ENCODE measurements at regions not wholly inside any gene's neighbourhood (a gene's known extent, or its start where the extent isn't known, plus 50 kb on each side); places are given as distances from the start of the nearest gene placed in this dataset.
A peak's percentile ranks its signal among the peaks of the same experiment; 100 is the strongest.

DNA sequence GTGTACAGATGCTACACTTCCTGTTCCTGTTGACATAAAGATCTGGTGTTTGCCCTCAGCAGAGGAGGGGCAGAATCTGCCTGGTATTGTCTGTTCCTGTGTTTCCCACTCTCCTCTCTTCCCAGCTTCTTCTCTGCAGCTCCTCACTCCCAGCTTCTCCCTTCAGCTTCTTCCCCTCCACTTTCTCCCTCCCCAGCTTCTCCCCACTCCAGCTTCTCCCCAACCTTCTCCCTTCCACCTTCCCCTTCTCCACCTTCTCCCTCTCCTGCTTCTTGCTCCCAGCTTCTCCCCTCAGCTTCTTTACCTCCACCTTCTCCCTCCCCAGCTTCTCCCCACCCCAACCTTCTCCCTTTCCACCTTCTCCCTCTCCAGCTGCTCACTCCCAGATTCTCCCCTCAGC lies 148.9 kb upstream of the IRX2 start:
- Histone ChIP-seq H3K4me1 (ENCODE audit: insufficient read depth, low read length) (no peaks in the 10 kb centered on the region), H3K9me3 (ENCODE audit: low read length) (no peaks in the 10 kb centered on the region), H3K36me3 (ENCODE audit: insufficient read depth, low read length) (no peaks in the 10 kb centered on the region), H3K27ac (ENCODE audit: low read depth, low read length) (no peak overlapping the region), H3K4me3 (ENCODE audit: low read length) (no peak overlapping the region), H3K27me3 (ENCODE audit: insufficient read depth, low read length, poor library complexity, severe bottlenecking) (no peaks in the 10 kb centered on the region)
- H3K36me3 Mint-ChIP-seq, result no peaks in the 10 kb centered on the region
- ChIA-PET POLR2A (no interaction called here), CTCF (no interaction called here)
- no peak for DNase-seq
- H3K4me1 Mint-ChIP-seq, result peaks cover 0 to 1% (median 0%) of the 10 kb centered on the region in 3 donors
- no peaks in the 10 kb centered on the region for H3K27me3 Mint-ChIP-seq
- no peak overlapping the region for H3K4me3 Mint-ChIP-seq
- no peak overlapping the region for H3K27ac Mint-ChIP-seq
- H3K9me3 Mint-ChIP-seq, result peaks cover 0 to 9% (median 4%) of the 10 kb centered on the region in 5 donors

DNA sequence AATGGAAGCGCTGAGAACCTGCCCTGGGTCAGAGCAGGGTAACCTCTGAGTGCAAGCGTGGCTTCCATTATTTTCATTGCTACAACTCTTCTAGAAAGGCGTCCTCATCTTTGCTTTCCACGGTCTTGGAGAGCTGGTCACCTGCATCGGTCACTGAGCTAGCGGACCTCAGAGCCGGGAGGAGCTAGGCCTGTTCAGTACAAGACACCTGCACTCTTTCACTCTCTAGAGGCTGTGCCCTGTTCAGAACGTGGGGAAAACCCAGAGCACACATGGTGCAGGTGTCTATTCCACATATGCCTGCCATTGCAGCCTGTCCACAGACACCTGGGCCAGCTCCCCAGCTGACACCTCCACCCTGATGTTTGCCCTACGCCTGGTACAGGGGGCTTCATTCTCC lies 147.8 kb upstream of the IRX2 start:
- no peak overlapping the region for H3K4me3 ChIP-seq (ENCODE audit: low read length)
- H3K9me3 Mint-ChIP-seq, result peaks cover 1 to 11% (median 4%) of the 10 kb centered on the region in 5 donors
- ChIA-PET CTCF (no interaction called here), POLR2A (no interaction called here)
- no peaks in the 10 kb centered on the region for H3K27me3 Mint-ChIP-seq
- no peaks in the 10 kb centered on the region for H3K4me1 ChIP-seq (ENCODE audit: insufficient read depth, low read length)
- H3K27ac Mint-ChIP-seq, result no peak overlapping the region
- no peaks in the 10 kb centered on the region for H3K36me3 Mint-ChIP-seq
- no peak overlapping the region for H3K4me3 Mint-ChIP-seq
- H3K4me1 Mint-ChIP-seq, result peaks cover 0 to 1% (median 0%) of the 10 kb centered on the region in 3 donors
- H3K36me3 ChIP-seq (ENCODE audit: insufficient read depth, low read length), result no peaks in the 10 kb centered on the region
- no peak for DNase-seq
- H3K27ac ChIP-seq (ENCODE audit: low read depth, low read length), result no peak overlapping the region
- no peaks in the 10 kb centered on the region for H3K9me3 ChIP-seq (ENCODE audit: low read length)
- no peaks in the 10 kb centered on the region for H3K27me3 ChIP-seq (ENCODE audit: insufficient read depth, low read length, poor library complexity, severe bottlenecking)

DNA sequence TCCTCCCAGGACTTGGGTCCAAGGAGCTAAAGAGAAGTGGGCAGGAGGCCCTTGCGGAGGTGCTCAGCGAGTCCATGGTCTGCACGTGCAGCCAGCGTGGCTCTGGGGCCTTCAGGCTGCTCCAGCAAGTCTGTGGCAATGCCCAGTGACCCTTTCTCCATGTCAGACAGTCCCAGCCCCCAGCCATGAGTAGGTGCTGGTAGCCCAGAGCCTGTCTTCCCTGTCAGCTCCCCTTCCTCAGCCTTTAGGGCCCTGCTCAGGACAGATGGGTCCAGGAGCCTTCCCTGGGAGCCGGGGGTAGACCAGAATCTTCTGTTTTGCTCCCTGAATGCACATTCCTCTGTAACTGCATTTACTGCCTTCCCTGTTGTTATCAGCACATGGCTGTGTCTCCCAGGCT lies 147.2 kb upstream of the IRX2 start:
- peaks cover 0 to 1% (median 0%) of the 10 kb centered on the region in 3 donors for H3K4me1 Mint-ChIP-seq
- ChIA-PET POLR2A (no interaction called here), CTCF (no interaction called here)
- no peaks in the 10 kb centered on the region for H3K4me1 ChIP-seq (ENCODE audit: insufficient read depth, low read length)
- no peaks in the 10 kb centered on the region for H3K36me3 Mint-ChIP-seq
- no peak overlapping the region for H3K27ac ChIP-seq (ENCODE audit: low read depth, low read length)
- peaks cover 2 to 11% (median 8%) of the 10 kb centered on the region in 5 donors for H3K9me3 Mint-ChIP-seq
- H3K4me3 ChIP-seq (ENCODE audit: low read length), result no peak overlapping the region
- H3K4me3 Mint-ChIP-seq, result no peak overlapping the region
- H3K27ac Mint-ChIP-seq, result peak overlapping the region in 1 of 8 donors; percentile 72
- no peaks in the 10 kb centered on the region for H3K36me3 ChIP-seq (ENCODE audit: insufficient read depth, low read length)
- H3K27me3 Mint-ChIP-seq, result no peaks in the 10 kb centered on the region
- no peaks in the 10 kb centered on the region for H3K27me3 ChIP-seq (ENCODE audit: insufficient read depth, low read length, poor library complexity, severe bottlenecking)
- no peaks in the 10 kb centered on the region for H3K9me3 ChIP-seq (ENCODE audit: low read length)
- DNase-seq, result no peak

DNA sequence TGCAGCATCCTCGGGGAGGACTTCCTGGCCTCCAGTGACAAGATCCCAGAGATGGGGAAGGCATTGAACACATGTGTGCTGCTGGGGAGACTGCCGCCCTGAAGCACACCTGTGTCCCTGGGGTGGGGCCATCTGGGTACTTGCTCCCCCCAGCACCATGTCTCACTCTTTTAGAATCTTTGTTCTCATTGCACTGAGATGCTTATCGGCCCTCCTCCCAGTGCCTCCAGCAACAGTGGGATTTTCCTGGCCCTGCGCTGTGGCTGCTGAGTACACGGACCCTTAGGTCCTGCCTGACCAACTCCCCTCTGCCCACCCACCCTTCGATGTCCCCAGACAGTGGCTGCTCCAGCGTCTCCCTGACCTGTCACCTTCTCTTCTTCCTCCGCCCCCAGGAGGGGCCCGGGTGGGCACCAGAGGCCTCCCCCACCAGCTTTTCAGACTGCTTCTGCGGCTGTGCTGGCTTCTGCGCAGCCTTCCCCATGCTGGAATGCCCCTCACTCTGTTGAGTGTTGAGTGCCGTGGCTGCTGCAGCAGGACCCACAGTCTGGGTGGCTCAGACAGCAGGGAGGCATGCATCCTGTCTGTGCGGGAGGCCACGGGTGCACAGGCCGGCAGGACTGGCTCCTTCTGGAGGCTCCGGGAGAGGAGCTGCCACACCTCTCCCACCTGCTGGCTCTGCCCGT lies 145.9 kb upstream of the IRX2 start:
- H3K27me3 Mint-ChIP-seq, result no peaks in the 10 kb centered on the region
- H3K36me3 Mint-ChIP-seq, result no peaks in the 10 kb centered on the region
- H3K9me3 Mint-ChIP-seq, result peaks cover 2 to 15% (median 9%) of the 10 kb centered on the region in 5 donors
- Histone ChIP-seq H3K27ac (ENCODE audit: low read depth, low read length) (no peak overlapping the region), H3K4me1 (ENCODE audit: insufficient read depth, low read length) (no peaks in the 10 kb centered on the region), H3K36me3 (ENCODE audit: insufficient read depth, low read length) (no peaks in the 10 kb centered on the region), H3K9me3 (ENCODE audit: low read length) (no peaks in the 10 kb centered on the region), H3K4me3 (ENCODE audit: low read length) (no peak overlapping the region), H3K27me3 (ENCODE audit: insufficient read depth, low read length, poor library complexity, severe bottlenecking) (no peaks in the 10 kb centered on the region)
- ChIA-PET POLR2A (no interaction called here), CTCF (no interaction called here)
- peaks cover 0 to 1% (median 0%) of the 10 kb centered on the region in 3 donors for H3K4me1 Mint-ChIP-seq
- H3K27ac Mint-ChIP-seq, result no peak overlapping the region
- no peak overlapping the region for H3K4me3 Mint-ChIP-seq
- DNase-seq, result no peak

DNA sequence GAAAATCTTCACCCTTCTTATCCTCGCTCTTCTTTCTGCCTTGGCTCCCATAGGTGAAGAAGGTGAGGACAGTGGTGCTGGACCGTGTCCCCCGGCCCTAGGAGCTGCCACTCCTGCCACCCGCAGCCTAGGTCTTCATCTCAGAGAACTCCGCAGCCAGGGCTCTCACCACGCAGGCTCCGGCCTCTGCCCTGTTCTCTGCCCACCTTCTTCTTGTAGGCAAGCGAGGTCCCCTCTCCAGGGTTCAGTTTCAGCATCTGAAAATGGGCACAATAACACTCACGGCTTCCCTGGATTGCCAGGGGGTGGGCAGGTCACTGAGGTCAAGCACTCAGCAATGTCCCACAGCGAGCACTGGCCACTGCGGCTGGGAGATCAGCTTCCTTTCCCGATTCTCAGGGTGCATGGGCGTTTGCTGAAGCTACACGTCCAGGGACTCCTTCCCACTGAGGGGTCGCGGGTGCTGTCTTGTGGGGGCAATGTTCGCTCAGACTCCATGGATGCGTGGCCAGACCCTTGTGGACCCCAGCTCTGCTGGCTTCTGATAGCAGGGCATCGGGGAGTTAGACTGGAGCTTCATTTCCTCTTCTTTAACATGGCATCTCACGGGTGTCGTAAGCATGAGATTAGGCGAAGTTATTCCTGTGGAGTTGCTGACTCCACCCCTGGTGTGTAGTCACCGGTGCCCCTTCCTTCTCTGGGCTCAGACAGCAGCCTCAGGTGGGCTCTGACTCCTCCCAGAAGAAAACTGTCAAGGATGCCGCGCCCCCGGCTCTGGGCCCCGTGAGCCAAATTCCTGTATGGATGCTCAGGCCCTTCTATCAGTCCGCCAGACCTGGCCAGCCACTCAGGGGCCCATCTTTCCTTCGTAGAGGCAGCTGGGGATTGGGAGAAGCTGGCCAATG lies 145.1 kb upstream of the IRX2 start:
- ChIA-PET POLR2A (no interaction called here), CTCF (no interaction called here)
- Histone ChIP-seq H3K4me3 (ENCODE audit: low read length) (no peak overlapping the region), H3K27me3 (ENCODE audit: insufficient read depth, low read length, poor library complexity, severe bottlenecking) (no peaks in the 10 kb centered on the region), H3K27ac (ENCODE audit: low read depth, low read length) (no peak overlapping the region), H3K9me3 (ENCODE audit: low read length) (no peaks in the 10 kb centered on the region), H3K4me1 (ENCODE audit: insufficient read depth, low read length) (no peaks in the 10 kb centered on the region), H3K36me3 (ENCODE audit: insufficient read depth, low read length) (no peaks in the 10 kb centered on the region)
- Mint-ChIP-seq H3K4me3 (no peak overlapping the region), H3K27me3 (no peaks in the 10 kb centered on the region), H3K36me3 (no peaks in the 10 kb centered on the region), H3K4me1 (peaks cover 0 to under 1% (median 0%) of the 10 kb centered on the region in 3 donors), H3K27ac (peak overlapping the region in 1 of 8 donors; percentile 7), H3K9me3 (peaks cover 0 to 11% (median 9%) of the 10 kb centered on the region in 5 donors)
- no peak for DNase-seq

DNA sequence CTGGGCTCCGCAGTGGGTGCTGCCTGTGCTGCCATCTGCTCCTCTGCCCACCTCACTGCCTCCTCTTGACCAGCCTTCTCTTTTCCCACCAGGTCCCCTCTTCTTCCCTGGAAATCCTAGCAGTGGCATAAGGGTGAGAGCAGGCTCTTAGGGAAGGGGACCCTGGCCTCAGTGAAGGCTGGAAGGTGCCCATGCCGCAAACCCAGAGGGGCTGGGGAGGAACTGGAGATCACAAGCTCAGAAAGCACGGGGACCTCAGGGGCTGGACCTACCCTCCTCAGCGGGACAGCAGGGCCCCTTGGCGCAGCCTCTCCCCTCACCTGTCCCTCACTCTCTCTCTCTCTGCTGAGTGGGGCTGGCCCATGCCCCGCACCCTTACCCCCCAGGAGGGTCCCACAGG lies 144.4 kb upstream of the IRX2 start:
- H3K36me3 Mint-ChIP-seq, result no peaks in the 10 kb centered on the region
- Histone ChIP-seq H3K27ac (ENCODE audit: low read depth, low read length) (no peak overlapping the region), H3K4me1 (ENCODE audit: insufficient read depth, low read length) (no peaks in the 10 kb centered on the region), H3K4me3 (ENCODE audit: low read length) (no peak overlapping the region), H3K36me3 (ENCODE audit: insufficient read depth, low read length) (no peaks in the 10 kb centered on the region), H3K9me3 (ENCODE audit: low read length) (no peaks in the 10 kb centered on the region), H3K27me3 (ENCODE audit: insufficient read depth, low read length, poor library complexity, severe bottlenecking) (no peaks in the 10 kb centered on the region)
- H3K4me3 Mint-ChIP-seq, result no peak overlapping the region
- H3K4me1 Mint-ChIP-seq, result no peaks in the 10 kb centered on the region
- H3K27me3 Mint-ChIP-seq, result no peaks in the 10 kb centered on the region
- no peak for DNase-seq
- ChIA-PET CTCF (no interaction called here), POLR2A (no interaction called here)
- peaks cover under 1 to 11% (median 6%) of the 10 kb centered on the region in 5 donors for H3K9me3 Mint-ChIP-seq
- no peak overlapping the region for H3K27ac Mint-ChIP-seq

DNA sequence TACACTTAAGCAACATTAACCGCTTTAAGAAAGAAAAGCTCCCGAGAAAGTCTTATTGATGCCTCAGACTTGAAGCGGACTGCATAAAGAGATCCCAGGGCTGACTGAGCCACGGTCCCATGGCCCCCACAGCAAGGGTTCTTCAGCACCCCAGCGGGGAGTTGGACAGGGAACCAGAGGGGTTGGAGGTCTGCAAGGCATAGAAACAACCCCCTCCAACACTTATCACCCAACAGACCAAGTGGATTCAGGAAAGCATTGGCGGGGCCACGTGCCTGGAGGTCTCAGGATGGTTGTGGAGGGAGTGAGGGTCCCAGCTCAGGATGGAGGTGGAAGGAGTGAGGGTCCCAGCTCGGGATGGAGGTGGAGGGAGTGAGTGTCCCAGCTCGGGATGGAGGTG lies 143.7 kb upstream of the IRX2 start:
- POLR2A ChIA-PET, result no interaction called here
- no peak overlapping the region for H3K27ac Mint-ChIP-seq
- H3K27ac ChIP-seq (ENCODE audit: low read depth, low read length), result no peak overlapping the region
- no peak overlapping the region for H3K4me3 ChIP-seq (ENCODE audit: low read length)
- no peaks in the 10 kb centered on the region for H3K27me3 Mint-ChIP-seq
- H3K9me3 Mint-ChIP-seq, result peaks cover 4 to 11% (median 6%) of the 10 kb centered on the region in 5 donors
- no peak for DNase-seq
- no peaks in the 10 kb centered on the region for H3K27me3 ChIP-seq (ENCODE audit: insufficient read depth, low read length, poor library complexity, severe bottlenecking)
- H3K4me1 Mint-ChIP-seq, result no peaks in the 10 kb centered on the region
- no peak overlapping the region for H3K4me3 Mint-ChIP-seq
- H3K4me1 ChIP-seq (ENCODE audit: insufficient read depth, low read length), result no peaks in the 10 kb centered on the region
- CTCF ChIA-PET, result no interaction called here
- H3K9me3 ChIP-seq (ENCODE audit: low read length), result no peaks in the 10 kb centered on the region
- no peaks in the 10 kb centered on the region for H3K36me3 ChIP-seq (ENCODE audit: insufficient read depth, low read length)
- peaks cover 0 to 2% (median 0%) of the 10 kb centered on the region in 3 donors for H3K36me3 Mint-ChIP-seq

DNA sequence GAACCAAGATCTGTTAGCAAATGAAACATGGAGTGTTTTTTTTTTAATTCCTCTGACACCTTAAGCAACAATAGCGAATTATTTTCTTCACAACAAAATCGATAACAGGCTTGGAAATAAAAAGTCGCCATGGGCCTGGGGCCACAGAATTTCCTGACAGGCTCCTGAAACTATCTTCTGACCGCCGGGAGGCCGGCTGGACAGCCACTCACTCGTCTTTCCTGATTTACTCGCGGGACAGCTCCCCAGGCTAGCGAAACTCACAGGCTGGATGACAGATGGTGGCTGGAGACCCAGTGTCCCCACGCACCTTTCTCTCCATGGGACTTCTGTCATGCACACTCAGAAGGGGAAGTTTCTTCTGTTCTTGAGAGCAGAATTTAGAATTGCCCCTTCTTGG lies 143.3 kb upstream of the IRX2 start:
- no peak overlapping the region for H3K4me3 Mint-ChIP-seq
- no peak for DNase-seq
- H3K9me3 ChIP-seq (ENCODE audit: low read length), result no peaks in the 10 kb centered on the region
- H3K9me3 Mint-ChIP-seq, result peaks cover 4 to 11% (median 8%) of the 10 kb centered on the region in 5 donors
- H3K36me3 ChIP-seq (ENCODE audit: insufficient read depth, low read length), result no peaks in the 10 kb centered on the region
- peak overlapping the region in 1 of 8 donors; percentile 43 for H3K27ac Mint-ChIP-seq
- POLR2A ChIA-PET, result no interaction called here
- H3K27ac ChIP-seq (ENCODE audit: low read depth, low read length), result no peak overlapping the region
- no peaks in the 10 kb centered on the region for H3K27me3 Mint-ChIP-seq
- no peaks in the 10 kb centered on the region for H3K27me3 ChIP-seq (ENCODE audit: insufficient read depth, low read length, poor library complexity, severe bottlenecking)
- peaks cover 0 to 2% (median 0%) of the 10 kb centered on the region in 3 donors for H3K36me3 Mint-ChIP-seq
- no peak overlapping the region for H3K4me3 ChIP-seq (ENCODE audit: low read length)
- CTCF ChIA-PET, result no interaction called here
- H3K4me1 Mint-ChIP-seq, result no peaks in the 10 kb centered on the region
- no peaks in the 10 kb centered on the region for H3K4me1 ChIP-seq (ENCODE audit: insufficient read depth, low read length)

Data from CD8-positive, alpha-beta memory T cell (primary cell).